ENCODE measurements at regions not wholly inside any gene's neighbourhood (a gene's known extent, or its start where the extent isn't known, plus 50 kb on each side); places are given as distances from the start of the nearest gene placed in this dataset.

DNA sequence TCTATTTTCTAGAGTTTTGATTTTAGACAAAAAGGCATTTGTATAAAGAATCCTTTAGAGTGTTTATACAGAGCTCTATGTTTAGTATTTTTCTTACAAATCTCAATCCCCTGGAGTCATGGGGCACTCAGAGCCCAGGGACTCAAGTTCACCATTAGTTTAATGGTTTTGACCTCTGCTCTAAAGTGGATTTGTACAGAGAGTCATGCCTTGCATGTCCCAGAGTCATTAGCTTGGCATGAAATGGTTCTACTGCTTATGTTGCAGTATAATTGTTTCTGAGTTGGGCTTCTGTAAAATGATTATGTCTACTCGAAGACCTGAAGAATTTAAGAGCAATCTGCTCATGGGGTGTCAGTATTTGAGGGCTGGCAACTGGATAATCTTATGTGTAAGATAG is 406.2 kb downstream of the DLEU7 start:
- peaks cover 3% of the 10 kb centered on the region for H3K36me3 Mint-ChIP-seq (ENCODE audit: insufficient read depth)

DNA sequence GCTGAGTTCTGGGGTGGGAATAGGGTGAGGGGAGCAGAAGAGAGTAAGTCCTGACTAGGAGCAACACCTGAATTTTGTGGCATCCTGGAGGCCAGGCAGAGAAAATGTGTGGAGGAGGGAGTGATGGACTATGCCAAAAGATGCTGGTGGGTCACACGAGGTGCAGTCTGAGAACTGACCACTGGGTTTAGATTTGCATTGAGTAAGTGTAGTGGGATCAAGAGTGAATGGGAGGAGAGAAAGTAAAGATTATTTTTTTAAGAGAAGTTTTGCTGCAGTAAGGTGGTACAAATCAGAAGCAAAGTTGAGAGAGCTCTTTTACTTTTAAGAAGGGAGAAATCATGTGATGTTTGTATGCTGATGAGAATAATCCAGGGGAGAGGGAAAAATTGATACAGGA is 405.1 kb downstream of the DLEU7 start:
- Mint-ChIP-seq H3K27ac (no peak overlapping the region), H3K36me3 (ENCODE audit: insufficient read depth) (no peaks in the 10 kb centered on the region), H3K27me3 (no peaks in the 10 kb centered on the region), H3K4me1 (ENCODE audit: low read depth in 2 of 2) (no peaks in the 10 kb centered on the region), H3K9me3 (no peaks in the 10 kb centered on the region), H3K4me3 (no peak overlapping the region)
- no peak for DNase-seq
- ATAC-seq (replicated peaks) = no peak

More for the DNA sequence above, 406.2 kb downstream of the DLEU7 start:
- Mint-ChIP-seq H3K27ac (no peak overlapping the region), H3K4me1 (ENCODE audit: low read depth in 2 of 2) (no peaks in the 10 kb centered on the region), H3K27me3 (no peaks in the 10 kb centered on the region), H3K9me3 (no peaks in the 10 kb centered on the region), H3K4me3 (no peak overlapping the region)
- DNase-seq (no peak), ATAC-seq (replicated peaks) (no peak)

DNA sequence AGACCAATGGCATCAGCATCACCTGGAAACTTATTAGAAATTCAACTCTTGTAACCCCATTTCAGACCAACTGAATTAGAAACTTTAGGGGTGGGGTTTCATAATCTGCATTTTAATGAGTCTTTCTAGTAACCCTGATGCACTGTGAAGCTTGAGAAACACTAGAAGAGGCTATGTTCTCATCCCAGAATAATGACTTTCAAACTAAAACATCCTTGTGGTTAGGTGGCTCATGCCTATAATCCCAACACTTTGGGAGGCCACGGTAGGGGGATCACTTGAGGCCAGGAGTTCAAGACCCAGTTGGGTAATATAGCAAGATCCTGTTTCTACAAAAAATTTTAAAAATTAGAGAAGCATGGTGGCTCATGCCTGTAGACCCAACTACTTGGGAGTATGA is 402.4 kb downstream of the DLEU7 start:
- peaks cover 3% of the 10 kb centered on the region for H3K36me3 Mint-ChIP-seq (ENCODE audit: insufficient read depth)
- no peak overlapping the region for H3K27ac Mint-ChIP-seq
- DNase-seq (no peak), ATAC-seq (replicated peaks) (no peak)
- no peak overlapping the region for H3K4me3 Mint-ChIP-seq
- H3K9me3 Mint-ChIP-seq = no peaks in the 10 kb centered on the region
- H3K27me3 Mint-ChIP-seq = no peaks in the 10 kb centered on the region
- no peaks in the 10 kb centered on the region for H3K4me1 Mint-ChIP-seq (ENCODE audit: low read depth in 2 of 2)

DNA sequence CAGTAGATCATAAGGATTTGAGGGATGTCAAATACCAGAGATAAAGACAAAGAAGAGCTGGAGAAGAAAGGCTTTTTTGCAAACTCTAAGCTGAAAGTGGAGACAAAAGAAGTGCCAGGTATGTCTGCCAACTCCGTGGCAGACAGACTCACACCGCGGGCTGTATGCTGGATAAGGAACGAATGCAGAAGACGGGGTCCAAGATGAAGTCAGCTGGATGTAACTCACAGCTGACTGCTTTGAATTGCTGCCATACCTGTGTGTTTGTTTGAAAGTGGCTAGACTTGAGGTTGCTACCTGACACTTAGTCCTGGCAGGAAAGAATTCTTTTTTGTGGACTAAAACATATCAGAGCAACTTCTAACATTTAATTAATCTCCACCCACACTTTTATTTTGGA is 398.8 kb downstream of the DLEU7 start:
- ATAC-seq (replicated peaks) (no peak), DNase-seq (no peak)
- Mint-ChIP-seq H3K27ac (no peak overlapping the region), H3K4me1 (ENCODE audit: low read depth in 2 of 2) (no peaks in the 10 kb centered on the region), H3K4me3 (no peak overlapping the region), H3K36me3 (ENCODE audit: insufficient read depth) (peaks cover 3% of the 10 kb centered on the region), H3K27me3 (no peaks in the 10 kb centered on the region), H3K9me3 (no peaks in the 10 kb centered on the region)

DNA sequence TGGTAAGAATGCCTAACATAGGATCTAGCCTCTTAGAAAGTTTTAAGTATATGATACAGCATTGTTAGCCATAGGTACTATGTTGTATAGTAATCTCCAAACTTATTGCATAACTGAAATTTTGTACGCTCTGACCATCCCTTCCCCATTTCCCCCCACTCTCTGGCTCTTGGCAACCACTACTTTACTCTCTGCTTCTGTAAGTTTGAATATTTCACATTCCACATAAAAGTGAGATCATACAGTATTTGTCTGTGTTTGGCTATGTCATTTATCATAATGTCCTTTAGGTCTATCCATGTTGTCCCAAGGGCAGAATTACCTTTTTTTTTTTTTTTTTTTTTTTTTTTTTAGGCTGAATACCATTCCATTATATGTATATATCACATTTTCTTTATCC is 396.9 kb downstream of the DLEU7 start:
- H3K27ac Mint-ChIP-seq = no peak overlapping the region
- H3K4me1 Mint-ChIP-seq (ENCODE audit: low read depth in 2 of 2) = peaks cover 8% of the 10 kb centered on the region in 2 donors
- DNase-seq = no peak
- no peaks in the 10 kb centered on the region for H3K9me3 Mint-ChIP-seq
- H3K4me3 Mint-ChIP-seq = no peak overlapping the region
- no peaks in the 10 kb centered on the region for H3K27me3 Mint-ChIP-seq
- H3K36me3 Mint-ChIP-seq (ENCODE audit: insufficient read depth) = peaks cover 3% of the 10 kb centered on the region
- no peak for ATAC-seq (replicated peaks)

DNA sequence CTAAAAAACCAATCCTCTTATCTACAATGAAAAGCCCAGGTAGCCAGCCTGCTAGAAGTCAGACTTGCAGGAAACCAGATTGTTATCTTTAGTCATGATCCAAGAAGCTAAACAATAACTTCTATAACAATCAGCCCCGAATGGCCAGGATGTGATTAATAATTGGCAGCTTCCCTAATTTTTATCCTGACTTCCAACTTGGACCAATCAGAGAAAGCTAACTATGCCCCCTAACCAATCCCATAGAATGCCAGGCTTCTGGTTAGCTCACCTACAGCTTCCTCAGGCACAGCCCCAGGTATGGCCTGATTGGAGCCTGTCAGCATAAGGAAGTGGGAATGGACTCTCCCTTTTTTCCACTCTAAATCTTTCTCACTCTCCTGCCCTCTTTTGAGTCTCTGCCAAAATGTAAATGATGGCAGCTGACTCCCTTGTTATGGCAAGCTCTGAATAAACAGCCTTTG is 394.9 kb downstream of the DLEU7 start:
- Mint-ChIP-seq H3K4me3 (no peak overlapping the region), H3K27ac (no peak overlapping the region), H3K4me1 (ENCODE audit: low read depth in 2 of 2) (peaks cover 8 to 12% of the 10 kb centered on the region in 2 donors), H3K9me3 (no peaks in the 10 kb centered on the region), H3K36me3 (ENCODE audit: insufficient read depth) (peaks cover 3% of the 10 kb centered on the region), H3K27me3 (no peaks in the 10 kb centered on the region)
- no peak for ATAC-seq (replicated peaks)
- no peak for DNase-seq

DNA sequence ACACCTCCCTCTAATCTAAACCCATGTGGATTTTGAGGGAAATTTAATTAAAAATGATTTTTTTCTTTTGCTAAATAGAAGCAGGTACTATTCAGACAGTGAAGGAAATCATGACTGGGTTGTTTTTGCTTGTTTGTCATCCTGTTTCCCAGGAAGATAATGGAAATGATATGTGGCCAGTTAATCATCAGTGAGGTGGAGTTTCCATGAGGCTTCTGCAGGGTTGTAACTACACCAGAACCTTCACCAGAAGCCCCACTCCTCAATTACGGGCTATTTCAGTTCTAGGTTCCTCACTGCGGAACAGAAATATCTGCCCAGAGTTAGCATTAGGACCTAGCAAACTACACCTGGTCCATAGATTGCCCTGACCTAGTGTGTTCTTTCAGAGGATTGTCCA is 394.0 kb downstream of the DLEU7 start:
- DNase-seq (no peak), ATAC-seq (replicated peaks) (no peak)
- Mint-ChIP-seq H3K9me3 (no peaks in the 10 kb centered on the region), H3K36me3 (ENCODE audit: insufficient read depth) (peaks cover under 1% of the 10 kb centered on the region), H3K4me1 (ENCODE audit: low read depth in 2 of 2) (peaks cover 8 to 13% of the 10 kb centered on the region in 2 donors), H3K4me3 (no peak overlapping the region), H3K27me3 (no peaks in the 10 kb centered on the region), H3K27ac (no peak overlapping the region)

DNA sequence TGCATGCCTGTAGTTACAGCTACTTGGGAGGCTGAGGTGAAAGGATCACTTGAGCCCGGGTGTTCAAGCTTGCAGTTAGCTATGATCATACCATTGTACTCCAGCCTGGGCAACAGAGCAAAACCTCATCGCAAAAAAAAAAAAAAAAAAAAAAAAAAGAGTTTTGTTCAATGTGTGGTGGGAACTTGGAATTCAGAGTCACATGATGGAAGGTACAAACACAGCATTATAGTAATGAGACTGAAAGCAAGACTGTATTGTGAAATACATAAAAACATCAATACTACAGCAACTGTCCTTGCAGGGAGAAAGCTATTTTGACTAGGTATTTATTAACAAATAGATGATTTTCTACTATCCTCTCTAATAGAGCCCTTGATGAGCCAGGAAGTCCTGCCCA is 393.2 kb downstream of the DLEU7 start:
- H3K4me3 Mint-ChIP-seq = no peak overlapping the region
- H3K27me3 Mint-ChIP-seq = no peaks in the 10 kb centered on the region
- H3K9me3 Mint-ChIP-seq = no peaks in the 10 kb centered on the region
- peaks cover 8 to 13% of the 10 kb centered on the region in 2 donors for H3K4me1 Mint-ChIP-seq (ENCODE audit: low read depth in 2 of 2)
- DNase-seq (no peak), ATAC-seq (replicated peaks) (no peak)
- no peak overlapping the region for H3K27ac Mint-ChIP-seq
- no peaks in the 10 kb centered on the region for H3K36me3 Mint-ChIP-seq (ENCODE audit: insufficient read depth)

DNA sequence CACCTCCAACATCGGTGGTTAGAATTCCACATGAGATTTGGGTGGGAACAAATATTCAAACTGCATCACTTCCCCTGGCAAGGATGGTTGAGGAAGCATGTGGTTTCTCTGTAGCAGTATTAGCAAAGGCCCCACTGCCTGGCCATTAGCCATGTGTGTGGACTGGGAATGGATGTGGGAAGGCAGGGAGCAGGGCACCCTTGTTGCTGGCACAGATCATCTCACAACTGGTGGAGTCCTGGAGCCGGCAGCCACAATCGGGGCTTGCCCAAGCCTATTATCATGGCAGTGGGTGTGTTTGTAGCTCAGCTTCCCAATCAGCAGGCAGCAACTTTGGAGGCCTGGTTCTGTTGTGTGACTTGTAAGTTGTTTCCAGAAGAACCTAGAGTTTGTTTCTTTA is 391.9 kb downstream of the DLEU7 start:
- H3K9me3 Mint-ChIP-seq = no peaks in the 10 kb centered on the region
- H3K27me3 Mint-ChIP-seq = no peaks in the 10 kb centered on the region
- H3K27ac Mint-ChIP-seq = peak overlapping the region in 1 of 2 donors; percentile 63
- no peaks in the 10 kb centered on the region for H3K36me3 Mint-ChIP-seq (ENCODE audit: insufficient read depth)
- no peak for ATAC-seq (replicated peaks)
- H3K4me3 Mint-ChIP-seq = no peak overlapping the region
- peaks cover 8 to 13% of the 10 kb centered on the region in 2 donors for H3K4me1 Mint-ChIP-seq (ENCODE audit: low read depth in 2 of 2)
- no peak for DNase-seq

DNA sequence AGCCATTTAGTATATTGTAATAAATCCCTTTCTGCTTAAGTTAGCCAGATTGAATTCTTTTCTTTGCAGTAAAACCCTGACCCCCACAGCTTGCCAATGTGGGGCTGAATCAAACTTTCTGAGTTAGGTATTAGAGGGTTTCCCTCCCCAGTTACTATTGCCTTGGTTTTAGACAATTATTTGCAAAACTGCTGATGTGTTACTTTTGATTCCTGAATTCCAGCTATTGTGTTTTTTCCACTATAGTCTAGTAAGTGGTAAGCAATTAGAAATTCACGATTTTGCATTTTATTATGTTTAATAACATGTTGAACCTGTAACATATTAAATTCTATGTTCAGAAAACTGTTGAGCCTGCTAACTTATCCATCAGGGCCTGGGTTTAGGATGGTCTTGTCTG is 391.5 kb downstream of the DLEU7 start:
- Mint-ChIP-seq H3K36me3 (ENCODE audit: insufficient read depth) (no peaks in the 10 kb centered on the region), H3K27me3 (no peaks in the 10 kb centered on the region), H3K4me1 (ENCODE audit: low read depth in 2 of 2) (peaks cover 8 to 13% of the 10 kb centered on the region in 2 donors), H3K9me3 (no peaks in the 10 kb centered on the region), H3K4me3 (no peak overlapping the region), H3K27ac (no peak overlapping the region)
- ATAC-seq (replicated peaks) (no peak), DNase-seq (no peak)

DNA sequence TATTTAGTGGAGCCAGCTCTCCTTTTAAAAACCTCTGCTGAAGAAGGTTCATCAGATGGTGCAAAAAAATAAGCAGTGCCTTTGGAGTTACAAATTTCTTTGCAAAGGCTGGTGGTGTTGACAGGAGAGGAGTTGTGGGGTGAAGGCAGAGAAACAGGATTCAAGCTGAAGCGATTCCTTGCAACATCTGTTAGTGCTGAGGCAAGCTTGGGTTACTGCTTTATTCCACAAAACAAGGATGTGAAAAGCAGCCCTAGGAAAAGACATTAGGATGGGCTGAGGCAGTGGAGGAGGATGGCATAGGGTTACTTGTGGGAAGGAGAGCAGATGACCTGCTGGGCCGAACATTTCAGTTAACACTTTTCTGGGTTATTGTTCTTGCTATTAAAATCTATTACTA is 390.7 kb downstream of the DLEU7 start:
- DNase-seq (no peak), ATAC-seq (replicated peaks) (no peak)
- Mint-ChIP-seq H3K36me3 (ENCODE audit: insufficient read depth) (no peaks in the 10 kb centered on the region), H3K27ac (no peak overlapping the region), H3K27me3 (no peaks in the 10 kb centered on the region), H3K4me3 (no peak overlapping the region), H3K9me3 (no peaks in the 10 kb centered on the region), H3K4me1 (ENCODE audit: low read depth in 2 of 2) (peaks cover 8 to 13% of the 10 kb centered on the region in 2 donors)

DNA sequence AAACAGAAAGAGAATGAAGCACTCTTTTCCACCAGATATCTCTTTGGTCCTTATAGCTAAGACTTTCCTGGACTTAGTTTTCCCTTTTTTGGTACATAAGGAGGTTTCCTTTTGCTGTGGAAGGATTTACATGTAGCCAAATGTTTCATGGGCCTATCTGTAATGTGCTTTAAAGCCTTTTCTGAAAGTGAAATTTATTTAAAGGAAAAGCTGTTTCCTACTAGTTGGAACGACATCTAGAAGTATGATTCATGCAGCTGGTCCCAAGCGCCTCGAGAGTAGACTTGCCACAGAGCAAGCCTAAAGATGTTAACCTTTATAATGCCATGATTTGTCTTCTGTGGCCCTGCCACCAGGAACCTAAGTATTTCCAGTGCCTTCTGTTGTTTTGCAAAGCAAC is 390.3 kb downstream of the DLEU7 start:
- Mint-ChIP-seq H3K36me3 (ENCODE audit: insufficient read depth) (no peaks in the 10 kb centered on the region), H3K27ac (no peak overlapping the region), H3K4me3 (no peak overlapping the region), H3K9me3 (no peaks in the 10 kb centered on the region), H3K4me1 (ENCODE audit: low read depth in 2 of 2) (peaks cover 8 to 13% of the 10 kb centered on the region in 2 donors), H3K27me3 (no peaks in the 10 kb centered on the region)
- ATAC-seq (replicated peaks) (no peak), DNase-seq (no peak)

DNA sequence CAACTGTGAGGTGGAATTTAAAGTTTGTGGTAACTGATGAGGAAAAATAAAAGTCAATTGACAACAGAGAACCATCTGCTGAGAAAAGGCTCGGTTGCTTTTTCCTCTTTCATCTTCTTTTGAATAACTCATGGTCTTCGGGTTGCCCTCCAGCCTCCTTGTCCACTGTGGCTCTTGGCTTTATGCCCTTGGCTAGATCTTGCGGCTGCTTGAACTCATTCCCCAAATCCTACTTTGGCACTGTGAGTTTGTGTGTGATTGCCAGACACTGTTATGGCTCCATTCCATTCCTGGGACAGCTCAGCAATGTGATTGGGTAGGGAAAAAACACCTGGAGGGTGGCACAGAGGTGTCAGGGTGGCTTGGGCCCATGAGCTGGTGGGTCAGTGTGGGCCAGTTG is 387.4 kb downstream of the DLEU7 start:
- Mint-ChIP-seq H3K9me3 (no peaks in the 10 kb centered on the region), H3K4me3 (no peak overlapping the region), H3K27me3 (no peaks in the 10 kb centered on the region), H3K4me1 (ENCODE audit: low read depth in 2 of 2) (peaks cover 9 to 16% of the 10 kb centered on the region in 2 donors), H3K27ac (peak overlapping the region in 1 of 2 donors; percentile 8), H3K36me3 (ENCODE audit: insufficient read depth) (no peaks in the 10 kb centered on the region)
- no peak for DNase-seq
- ATAC-seq (replicated peaks) = no peak

DNA sequence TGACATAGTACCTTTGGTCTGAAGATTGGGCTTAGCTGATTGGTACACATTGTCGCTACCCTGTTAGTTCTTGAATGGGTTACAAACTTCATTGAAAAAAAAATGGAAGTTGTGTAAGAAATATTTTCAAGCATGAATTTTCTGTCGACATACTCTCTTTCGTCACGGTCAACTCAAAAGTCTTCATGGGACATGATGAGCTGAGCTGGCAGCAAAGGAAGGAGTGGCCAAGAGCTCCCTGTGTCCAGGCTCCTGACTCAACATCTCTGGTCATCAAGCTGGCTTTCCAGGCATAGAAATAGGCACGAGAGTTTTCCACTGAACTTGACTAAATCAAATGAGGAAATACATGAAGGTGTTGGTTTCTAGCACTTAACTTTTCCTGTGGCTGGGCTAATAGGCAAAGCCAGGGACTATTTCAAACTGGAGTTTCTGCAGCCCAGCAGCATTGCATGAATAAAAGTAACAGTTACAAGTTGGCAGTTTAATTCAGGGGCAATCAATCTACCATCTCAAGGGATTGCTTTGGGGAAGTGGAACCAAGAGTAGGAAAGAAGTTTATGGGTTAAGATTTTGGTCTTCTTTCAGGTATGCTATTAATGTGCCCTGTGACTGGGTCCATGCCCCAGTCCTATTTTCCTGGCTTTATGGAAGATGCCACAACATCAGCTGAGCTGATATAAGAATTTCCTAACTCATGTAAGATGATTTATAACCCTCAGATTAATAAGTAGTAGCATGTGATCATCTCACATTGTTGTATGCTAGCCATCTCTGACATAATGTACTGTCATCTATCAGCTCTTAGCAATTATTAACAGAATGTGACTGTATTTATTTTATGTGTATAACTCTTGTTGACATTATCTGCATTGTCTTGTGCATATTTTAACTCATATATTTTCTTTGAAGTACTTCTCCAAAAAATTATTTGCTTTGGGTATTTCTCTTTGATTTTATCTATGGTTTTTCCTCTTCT is 385.8 kb downstream of the DLEU7 start:
- ATAC-seq (replicated peaks) (no peak), DNase-seq (no peak)
- no peaks in the 10 kb centered on the region for H3K9me3 Mint-ChIP-seq
- H3K27me3 Mint-ChIP-seq = no peaks in the 10 kb centered on the region
- H3K4me3 Mint-ChIP-seq = no peak overlapping the region
- H3K36me3 Mint-ChIP-seq (ENCODE audit: insufficient read depth) = no peaks in the 10 kb centered on the region
- no peak overlapping the region for H3K27ac Mint-ChIP-seq
- H3K4me1 Mint-ChIP-seq (ENCODE audit: low read depth in 2 of 2) = peaks cover 5 to 11% of the 10 kb centered on the region in 2 donors
